ACC112 (cell line): ENCODE measurements at regions not wholly inside any gene's neighbourhood (a gene's known extent, or its start where the extent isn't known, plus 50 kb on each side); places are given as distances from the start of the nearest gene placed in this dataset.

Source experiments
- H2AFZ ChIP-seq: fragments of 200-600 bp; sonication (generic); one replicate; pipeline ENCODE4 v1.6.0; 2017; ENCODE audit warnings: antibody characterized with exemption, low read length; ENCODE audit not compliant: unreplicated experiment
- H3K27ac ChIP-seq: fragments of 200-600 bp; sonication (generic); 2 replicates; pipeline ENCODE4 v1.5.1; 2014; ENCODE audit warnings: low read depth, mild to moderate bottlenecking, antibody characterized with exemption, low read length, moderate library complexity
- H3K27me3 ChIP-seq: fragments of 200-600 bp; sonication (generic); 2 replicates; pipeline ENCODE4 v1.6.1; 2014; ENCODE audit warnings: mild to moderate bottlenecking, antibody characterized with exemption, low read length, moderate library complexity, mixed read lengths; ENCODE audit not compliant: insufficient read depth
- H3K36me3 ChIP-seq: fragments of 200-600 bp; sonication (generic); 2 replicates; pipeline ENCODE4 v1.6.1; 2016; ENCODE audit warnings: mild to moderate bottlenecking, antibody characterized with exemption, low read length, moderate library complexity, mixed read lengths; ENCODE audit not compliant: insufficient read depth
- H3K4me1 ChIP-seq: fragments of 200-600 bp; sonication (generic); one replicate; pipeline ENCODE4 v1.6.1; 2016; ENCODE audit warnings: low read length, mixed read lengths; ENCODE audit not compliant: insufficient read depth, unreplicated experiment, control insufficient read depth
- H3K4me3 ChIP-seq: fragments of 200-600 bp; sonication (generic); 2 replicates; pipeline ENCODE4 v1.5.1; 2014; ENCODE audit warnings: mild to moderate bottlenecking, low read depth, low read length
- H3K79me2 ChIP-seq: fragments of 200-600 bp; sonication (generic); one replicate; pipeline ENCODE4 v1.6.0; 2016; ENCODE audit warnings: low read length; ENCODE audit not compliant: control insufficient read depth, unreplicated experiment, insufficient read depth

- no peak overlapping the region for H3K4me3 ChIP-seq
- H3K36me3 ChIP-seq, result no peaks in the 10 kb centered on the region
- H2AFZ ChIP-seq, result no peak overlapping the region
- no peaks in the 10 kb centered on the region for H3K4me1 ChIP-seq
- no peaks in the 10 kb centered on the region for H3K79me2 ChIP-seq
- H3K27ac ChIP-seq, result no peak overlapping the region
- peaks cover 29% of the 10 kb centered on the region for H3K27me3 ChIP-seq
Observed at GRCh38 chr2:222064286-222064685, 234.5 kb downstream of the PAX3 start.

- no peaks in the 10 kb centered on the region for H3K36me3 ChIP-seq
- H3K4me1 ChIP-seq, result no peaks in the 10 kb centered on the region
- no peak overlapping the region for H3K27ac ChIP-seq
- H2AFZ ChIP-seq, result no peak overlapping the region
- no peaks in the 10 kb centered on the region for H3K79me2 ChIP-seq
- H3K4me3 ChIP-seq, result no peak overlapping the region
- peaks cover 72% of the 10 kb centered on the region for H3K27me3 ChIP-seq
Observed at GRCh38 chr2:222058819-222059445, 239.9 kb downstream of the PAX3 start.

- Histone ChIP-seq H3K27ac (no peak overlapping the region), H3K27me3 (peaks cover 81% of the 10 kb centered on the region), H3K4me3 (no peak overlapping the region), H3K36me3 (no peaks in the 10 kb centered on the region), H3K79me2 (no peaks in the 10 kb centered on the region), H2AFZ (no peak overlapping the region), H3K4me1 (no peaks in the 10 kb centered on the region)
Observed at GRCh38 chr2:222057347-222058073, 241.3 kb downstream of the PAX3 start.

- no peak overlapping the region for H2AFZ ChIP-seq
- H3K4me3 ChIP-seq, result no peak overlapping the region
- peaks cover 83% of the 10 kb centered on the region for H3K27me3 ChIP-seq
Observed at GRCh38 chr2:222055328-222055727, 243.5 kb downstream of the PAX3 start.

GRCh38 chr2:222054813-222055212 is 244.0 kb downstream of the PAX3 start:
- Histone ChIP-seq H3K79me2 (no peaks in the 10 kb centered on the region), H3K27me3 (peaks cover 77% of the 10 kb centered on the region), H3K36me3 (no peaks in the 10 kb centered on the region), H3K27ac (no peak overlapping the region), H3K4me3 (no peak overlapping the region), H3K4me1 (no peaks in the 10 kb centered on the region), H2AFZ (no peak overlapping the region)

More at GRCh38 chr2:222055328-222055727, 243.5 kb downstream of the PAX3 start:
- H3K27ac ChIP-seq, result no peak overlapping the region
- H3K4me1 ChIP-seq, result no peaks in the 10 kb centered on the region
- no peaks in the 10 kb centered on the region for H3K79me2 ChIP-seq
- no peaks in the 10 kb centered on the region for H3K36me3 ChIP-seq

GRCh38 chr2:222052934-222053367 is 245.8 kb downstream of the PAX3 start:
- Histone ChIP-seq H3K4me3 (no peak overlapping the region), H3K27ac (no peak overlapping the region), H3K27me3 (peaks cover 78% of the 10 kb centered on the region), H3K4me1 (no peaks in the 10 kb centered on the region), H3K79me2 (no peaks in the 10 kb centered on the region), H3K36me3 (no peaks in the 10 kb centered on the region), H2AFZ (no peak overlapping the region)

- no peak overlapping the region for H2AFZ ChIP-seq
- peaks cover 80% of the 10 kb centered on the region for H3K27me3 ChIP-seq
- no peak overlapping the region for H3K4me3 ChIP-seq
- H3K79me2 ChIP-seq, result no peaks in the 10 kb centered on the region
- H3K36me3 ChIP-seq, result no peaks in the 10 kb centered on the region
- no peak overlapping the region for H3K27ac ChIP-seq
- H3K4me1 ChIP-seq, result no peaks in the 10 kb centered on the region
Observed at GRCh38 chr2:222050981-222051380, 247.8 kb downstream of the PAX3 start.

- H3K36me3 ChIP-seq, result no peaks in the 10 kb centered on the region
- no peak overlapping the region for H3K27ac ChIP-seq
- peaks cover 80% of the 10 kb centered on the region for H3K27me3 ChIP-seq
- H3K79me2 ChIP-seq, result no peaks in the 10 kb centered on the region
- H3K4me1 ChIP-seq, result no peaks in the 10 kb centered on the region
- H2AFZ ChIP-seq, result no peak overlapping the region
- H3K4me3 ChIP-seq, result no peak overlapping the region
Observed at GRCh38 chr2:222049946-222050345, 248.9 kb downstream of the PAX3 start.

- H3K4me3 ChIP-seq, result no peak overlapping the region
- no peak overlapping the region for H3K27ac ChIP-seq
- H3K79me2 ChIP-seq, result no peaks in the 10 kb centered on the region
- H3K36me3 ChIP-seq, result no peaks in the 10 kb centered on the region
- H3K27me3 ChIP-seq, result peaks cover 61% of the 10 kb centered on the region
- H2AFZ ChIP-seq, result no peak overlapping the region
- no peaks in the 10 kb centered on the region for H3K4me1 ChIP-seq
Observed at GRCh38 chr2:222043897-222044296, 254.9 kb downstream of the PAX3 start.

GRCh38 chr2:222042666-222043065 is 256.1 kb downstream of the PAX3 start:
- Histone ChIP-seq H3K36me3 (no peaks in the 10 kb centered on the region), H3K27ac (no peak overlapping the region), H3K27me3 (peaks cover 49% of the 10 kb centered on the region), H2AFZ (no peak overlapping the region), H3K4me1 (peaks cover 4% of the 10 kb centered on the region), H3K79me2 (no peaks in the 10 kb centered on the region), H3K4me3 (no peak overlapping the region)

GRCh38 chr2:222040333-222040732 is 258.5 kb downstream of the PAX3 start:
- Histone ChIP-seq H3K27me3 (peaks cover 25% of the 10 kb centered on the region), H3K4me1 (peaks cover 4% of the 10 kb centered on the region), H3K79me2 (no peaks in the 10 kb centered on the region), H3K36me3 (no peaks in the 10 kb centered on the region), H3K4me3 (no peak overlapping the region), H3K27ac (no peak overlapping the region), H2AFZ (no peak overlapping the region)
